Hepatocyte (in vitro differentiated cells): ENCODE measurements at regions not wholly inside any gene's neighbourhood (a gene's known extent, or its start where the extent isn't known, plus 50 kb on each side); places are given as distances from the start of the nearest gene placed in this dataset.
"Not testable (repeated sequence)": the region's sequence is repeated elsewhere in the genome, so short reads cannot be mapped to it uniquely, and the experiment has no call there.

Experiments
- EZH2 ChIP-seq: fragments of 200-600 bp; sonication (generic); IDR thresholded peaks from 2 replicates; pipeline ENCODE4 v1.6.1; 2016; ENCODE audit warnings: antibody characterized with exemption, mild to moderate bottlenecking, borderline replicate concordance
- EZH2phosphoT487 ChIP-seq: fragments of 200-600 bp; sonication (generic); IDR thresholded peaks from one replicate; pipeline ENCODE4 v1.6.1; 2018; ENCODE audit warnings: antibody characterized with exemption, mild to moderate bottlenecking, low read depth, moderate library complexity; ENCODE audit not compliant: unreplicated experiment, severe bottlenecking
- TF ChIP-seq, protein P1 (sequence below): fragments of 200-600 bp; sonication (generic); IDR thresholded peaks from 2 replicates; pipeline ENCODE4 v1.5.1; 2016; ENCODE audit warnings: antibody characterized with exemption, mild to moderate bottlenecking; ENCODE audit not compliant: poor library complexity

DNA sequence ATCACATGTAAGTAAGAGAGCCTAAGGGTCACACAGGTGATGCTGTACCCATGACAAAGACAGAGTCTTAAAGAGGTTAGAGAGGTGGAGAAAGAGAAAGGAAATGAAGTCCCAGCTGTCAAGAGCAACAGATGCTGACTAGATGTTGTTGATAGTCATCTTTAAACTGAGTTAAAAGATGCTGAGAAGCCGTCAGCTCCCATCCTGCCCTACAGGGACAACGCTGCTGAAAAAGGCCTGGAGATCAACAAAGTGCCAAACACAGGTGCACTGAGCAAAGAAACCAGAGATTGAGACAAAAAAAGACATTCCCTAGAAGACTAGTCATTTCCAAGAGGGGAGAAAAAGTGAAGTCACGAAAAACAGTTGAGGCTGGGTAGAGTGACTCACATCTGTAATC, 145.0 kb upstream of the DRD5 start:
- TF ChIP-seq EZH2, EZH2phosphoT487: not testable (repeated sequence)
- TF ChIP-seq, protein P1, sequence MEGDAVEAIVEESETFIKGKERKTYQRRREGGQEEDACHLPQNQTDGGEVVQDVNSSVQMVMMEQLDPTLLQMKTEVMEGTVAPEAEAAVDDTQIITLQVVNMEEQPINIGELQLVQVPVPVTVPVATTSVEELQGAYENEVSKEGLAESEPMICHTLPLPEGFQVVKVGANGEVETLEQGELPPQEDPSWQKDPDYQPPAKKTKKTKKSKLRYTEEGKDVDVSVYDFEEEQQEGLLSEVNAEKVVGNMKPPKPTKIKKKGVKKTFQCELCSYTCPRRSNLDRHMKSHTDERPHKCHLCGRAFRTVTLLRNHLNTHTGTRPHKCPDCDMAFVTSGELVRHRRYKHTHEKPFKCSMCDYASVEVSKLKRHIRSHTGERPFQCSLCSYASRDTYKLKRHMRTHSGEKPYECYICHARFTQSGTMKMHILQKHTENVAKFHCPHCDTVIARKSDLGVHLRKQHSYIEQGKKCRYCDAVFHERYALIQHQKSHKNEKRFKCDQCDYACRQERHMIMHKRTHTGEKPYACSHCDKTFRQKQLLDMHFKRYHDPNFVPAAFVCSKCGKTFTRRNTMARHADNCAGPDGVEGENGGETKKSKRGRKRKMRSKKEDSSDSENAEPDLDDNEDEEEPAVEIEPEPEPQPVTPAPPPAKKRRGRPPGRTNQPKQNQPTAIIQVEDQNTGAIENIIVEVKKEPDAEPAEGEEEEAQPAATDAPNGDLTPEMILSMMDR, result not testable (repeated sequence)
